ENCODE measurements at regions not wholly inside any gene's neighbourhood (a gene's known extent, or its start where the extent isn't known, plus 50 kb on each side); places are given as distances from the start of the nearest gene placed in this dataset.

DNA sequence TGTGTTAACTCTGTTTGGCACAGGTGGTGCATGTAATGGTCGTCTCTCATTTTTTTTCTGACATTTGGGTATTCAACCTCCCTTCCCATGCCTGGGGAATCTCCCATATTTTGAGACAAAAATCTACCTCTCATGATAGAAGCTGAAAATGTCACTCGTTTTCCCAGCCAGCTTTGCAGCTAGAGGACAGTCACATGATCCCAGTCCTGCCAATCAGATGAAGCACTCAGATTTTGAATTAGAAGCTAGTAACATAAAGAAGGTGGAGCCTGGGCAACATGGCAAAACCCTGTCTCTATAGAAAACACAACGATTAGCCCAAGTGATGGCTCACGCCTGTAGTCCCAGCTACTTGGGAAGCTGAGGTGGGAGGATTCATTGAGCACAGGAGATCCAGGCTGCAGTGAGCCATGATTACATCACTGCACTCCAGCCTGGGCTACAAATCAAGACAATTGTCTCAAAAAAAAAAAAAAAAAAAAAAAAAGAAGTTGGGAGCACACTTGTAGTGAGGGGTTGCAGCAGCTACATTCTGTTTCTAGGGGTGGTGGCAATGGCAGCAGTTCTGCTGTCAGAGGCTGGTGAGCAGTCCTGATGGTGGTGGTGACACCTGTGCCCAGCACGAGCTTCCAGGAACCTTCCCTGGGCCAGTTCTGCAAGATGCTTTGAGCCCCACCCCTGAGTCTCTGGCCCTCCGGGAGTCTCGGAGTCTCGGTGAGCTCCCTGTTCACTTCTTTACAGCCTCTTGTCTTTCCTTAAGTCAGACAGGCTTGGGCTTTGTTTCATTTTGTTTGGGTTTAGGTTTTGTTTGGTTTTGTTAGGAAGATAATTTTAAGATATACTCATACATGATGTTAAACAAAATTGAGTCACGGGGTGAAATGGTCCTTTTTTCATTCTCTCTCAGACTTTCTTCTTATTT, 94.1 kb upstream of the KCNG1 start:
- TF ChIP-seq ZNF565 (CRISPR knock-in tag; conservative IDR thresholded peaks at IDR 0.05; ENCODE audit: low read depth) (no peak), RARB (CRISPR knock-in tag; IDR thresholded peaks at IDR 0.05) (no peak), OSR1 (CRISPR knock-in tag; IDR thresholded peaks at IDR 0.05) (no peak), CSDC2 (CRISPR knock-in tag; IDR thresholded peaks at IDR 0.05) (no peak), ZNF70 (CRISPR knock-in tag; IDR thresholded peaks at IDR 0.05) (no peak), TCF4 (CRISPR knock-in tag; IDR thresholded peaks at IDR 0.05; ENCODE audit: borderline replicate concordance) (no peak), ZNF8 (CRISPR knock-in tag; IDR thresholded peaks at IDR 0.05) (no peak), SNAI2 (CRISPR knock-in tag; IDR thresholded peaks at IDR 0.05) (no peak), ARNTL (CRISPR knock-in tag; IDR thresholded peaks at IDR 0.05; ENCODE audit: borderline replicate concordance, low read depth) (no peak), BACH2 (CRISPR knock-in tag; IDR thresholded peaks at IDR 0.05; ENCODE audit: borderline replicate concordance) (no peak), ZFP30 (CRISPR knock-in tag; IDR thresholded peaks at IDR 0.05) (no peak), ZC3H10 (CRISPR knock-in tag; IDR thresholded peaks at IDR 0.05) (no peak), ESRRG (CRISPR knock-in tag; IDR thresholded peaks at IDR 0.05) (no peak), ZFP3 (CRISPR knock-in tag; IDR thresholded peaks at IDR 0.05) (no peak), TOX (CRISPR knock-in tag; IDR thresholded peaks at IDR 0.05; ENCODE audit: borderline replicate concordance) (no peak)
- TF ChIP-seq, protein P1, sequence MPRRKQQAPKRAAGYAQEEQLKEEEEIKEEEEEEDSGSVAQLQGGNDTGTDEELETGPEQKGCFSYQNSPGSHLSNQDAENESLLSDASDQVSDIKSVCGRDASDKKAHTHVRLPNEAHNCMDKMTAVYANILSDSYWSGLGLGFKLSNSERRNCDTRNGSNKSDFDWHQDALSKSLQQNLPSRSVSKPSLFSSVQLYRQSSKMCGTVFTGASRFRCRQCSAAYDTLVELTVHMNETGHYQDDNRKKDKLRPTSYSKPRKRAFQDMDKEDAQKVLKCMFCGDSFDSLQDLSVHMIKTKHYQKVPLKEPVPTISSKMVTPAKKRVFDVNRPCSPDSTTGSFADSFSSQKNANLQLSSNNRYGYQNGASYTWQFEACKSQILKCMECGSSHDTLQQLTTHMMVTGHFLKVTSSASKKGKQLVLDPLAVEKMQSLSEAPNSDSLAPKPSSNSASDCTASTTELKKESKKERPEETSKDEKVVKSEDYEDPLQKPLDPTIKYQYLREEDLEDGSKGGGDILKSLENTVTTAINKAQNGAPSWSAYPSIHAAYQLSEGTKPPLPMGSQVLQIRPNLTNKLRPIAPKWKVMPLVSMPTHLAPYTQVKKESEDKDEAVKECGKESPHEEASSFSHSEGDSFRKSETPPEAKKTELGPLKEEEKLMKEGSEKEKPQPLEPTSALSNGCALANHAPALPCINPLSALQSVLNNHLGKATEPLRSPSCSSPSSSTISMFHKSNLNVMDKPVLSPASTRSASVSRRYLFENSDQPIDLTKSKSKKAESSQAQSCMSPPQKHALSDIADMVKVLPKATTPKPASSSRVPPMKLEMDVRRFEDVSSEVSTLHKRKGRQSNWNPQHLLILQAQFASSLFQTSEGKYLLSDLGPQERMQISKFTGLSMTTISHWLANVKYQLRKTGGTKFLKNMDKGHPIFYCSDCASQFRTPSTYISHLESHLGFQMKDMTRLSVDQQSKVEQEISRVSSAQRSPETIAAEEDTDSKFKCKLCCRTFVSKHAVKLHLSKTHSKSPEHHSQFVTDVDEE (CRISPR knock-in tag; IDR thresholded peaks at IDR 0.05): no peak
- TF ChIP-seq, protein P2, sequence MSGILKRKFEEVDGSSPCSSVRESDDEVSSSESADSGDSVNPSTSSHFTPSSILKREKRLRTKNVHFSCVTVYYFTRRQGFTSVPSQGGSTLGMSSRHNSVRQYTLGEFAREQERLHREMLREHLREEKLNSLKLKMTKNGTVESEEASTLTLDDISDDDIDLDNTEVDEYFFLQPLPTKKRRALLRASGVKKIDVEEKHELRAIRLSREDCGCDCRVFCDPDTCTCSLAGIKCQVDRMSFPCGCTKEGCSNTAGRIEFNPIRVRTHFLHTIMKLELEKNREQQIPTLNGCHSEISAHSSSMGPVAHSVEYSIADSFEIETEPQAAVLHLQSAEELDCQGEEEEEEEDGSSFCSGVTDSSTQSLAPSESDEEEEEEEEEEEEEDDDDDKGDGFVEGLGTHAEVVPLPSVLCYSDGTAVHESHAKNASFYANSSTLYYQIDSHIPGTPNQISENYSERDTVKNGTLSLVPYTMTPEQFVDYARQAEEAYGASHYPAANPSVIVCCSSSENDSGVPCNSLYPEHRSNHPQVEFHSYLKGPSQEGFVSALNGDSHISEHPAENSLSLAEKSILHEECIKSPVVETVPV (CRISPR knock-in tag; IDR thresholded peaks at IDR 0.05): no peak
- TF ChIP-seq, protein P3, sequence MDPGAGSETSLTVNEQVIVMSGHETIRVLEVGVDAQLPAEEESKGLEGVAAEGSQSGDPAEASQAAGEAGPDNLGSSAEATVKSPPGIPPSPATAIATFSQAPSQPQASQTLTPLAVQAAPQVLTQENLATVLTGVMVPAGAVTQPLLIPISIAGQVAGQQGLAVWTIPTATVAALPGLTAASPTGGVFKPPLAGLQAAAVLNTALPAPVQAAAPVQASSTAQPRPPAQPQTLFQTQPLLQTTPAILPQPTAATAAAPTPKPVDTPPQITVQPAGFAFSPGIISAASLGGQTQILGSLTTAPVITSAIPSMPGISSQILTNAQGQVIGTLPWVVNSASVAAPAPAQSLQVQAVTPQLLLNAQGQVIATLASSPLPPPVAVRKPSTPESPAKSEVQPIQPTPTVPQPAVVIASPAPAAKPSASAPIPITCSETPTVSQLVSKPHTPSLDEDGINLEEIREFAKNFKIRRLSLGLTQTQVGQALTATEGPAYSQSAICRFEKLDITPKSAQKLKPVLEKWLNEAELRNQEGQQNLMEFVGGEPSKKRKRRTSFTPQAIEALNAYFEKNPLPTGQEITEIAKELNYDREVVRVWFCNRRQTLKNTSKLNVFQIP (CRISPR knock-in tag; IDR thresholded peaks at IDR 0.05; ENCODE audit: borderline replicate concordance, low read depth): no peak
- TF ChIP-seq, protein P4, sequence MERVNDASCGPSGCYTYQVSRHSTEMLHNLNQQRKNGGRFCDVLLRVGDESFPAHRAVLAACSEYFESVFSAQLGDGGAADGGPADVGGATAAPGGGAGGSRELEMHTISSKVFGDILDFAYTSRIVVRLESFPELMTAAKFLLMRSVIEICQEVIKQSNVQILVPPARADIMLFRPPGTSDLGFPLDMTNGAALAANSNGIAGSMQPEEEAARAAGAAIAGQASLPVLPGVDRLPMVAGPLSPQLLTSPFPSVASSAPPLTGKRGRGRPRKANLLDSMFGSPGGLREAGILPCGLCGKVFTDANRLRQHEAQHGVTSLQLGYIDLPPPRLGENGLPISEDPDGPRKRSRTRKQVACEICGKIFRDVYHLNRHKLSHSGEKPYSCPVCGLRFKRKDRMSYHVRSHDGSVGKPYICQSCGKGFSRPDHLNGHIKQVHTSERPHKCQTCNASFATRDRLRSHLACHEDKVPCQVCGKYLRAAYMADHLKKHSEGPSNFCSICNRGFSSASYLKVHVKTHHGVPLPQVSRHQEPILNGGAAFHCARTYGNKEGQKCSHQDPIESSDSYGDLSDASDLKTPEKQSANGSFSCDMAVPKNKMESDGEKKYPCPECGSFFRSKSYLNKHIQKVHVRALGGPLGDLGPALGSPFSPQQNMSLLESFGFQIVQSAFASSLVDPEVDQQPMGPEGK (CRISPR knock-in tag; IDR thresholded peaks at IDR 0.05; ENCODE audit: borderline replicate concordance): no peak
- ATAC-seq: no peak

DNA sequence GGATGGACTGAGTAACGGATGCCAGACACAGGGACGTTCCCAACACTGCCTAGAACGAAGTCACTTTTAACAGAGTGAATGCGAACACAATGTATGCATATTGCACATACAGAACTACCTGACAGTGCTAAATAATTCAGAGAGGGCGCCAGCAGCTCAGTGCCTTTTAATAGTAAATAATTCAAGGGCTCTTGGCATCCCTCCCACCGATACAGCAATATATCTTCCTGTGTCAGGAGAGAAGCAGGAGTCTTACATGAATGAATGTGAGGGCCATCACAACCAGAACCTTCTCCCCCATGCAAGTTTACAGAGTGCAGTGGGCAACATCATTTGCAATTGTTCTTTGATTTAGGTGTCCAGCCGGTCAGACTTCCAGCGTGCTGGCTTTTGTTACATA, 88.4 kb upstream of the KCNG1 start:
- TF ChIP-seq, protein P2 (CRISPR knock-in tag; IDR thresholded peaks at IDR 0.05): no peak
- TF ChIP-seq ZNF70 (CRISPR knock-in tag; IDR thresholded peaks at IDR 0.05): no peak
- no peak for TF ChIP-seq ARNTL (CRISPR knock-in tag; IDR thresholded peaks at IDR 0.05; ENCODE audit: borderline replicate concordance, low read depth)
- TF ChIP-seq, protein P5, sequence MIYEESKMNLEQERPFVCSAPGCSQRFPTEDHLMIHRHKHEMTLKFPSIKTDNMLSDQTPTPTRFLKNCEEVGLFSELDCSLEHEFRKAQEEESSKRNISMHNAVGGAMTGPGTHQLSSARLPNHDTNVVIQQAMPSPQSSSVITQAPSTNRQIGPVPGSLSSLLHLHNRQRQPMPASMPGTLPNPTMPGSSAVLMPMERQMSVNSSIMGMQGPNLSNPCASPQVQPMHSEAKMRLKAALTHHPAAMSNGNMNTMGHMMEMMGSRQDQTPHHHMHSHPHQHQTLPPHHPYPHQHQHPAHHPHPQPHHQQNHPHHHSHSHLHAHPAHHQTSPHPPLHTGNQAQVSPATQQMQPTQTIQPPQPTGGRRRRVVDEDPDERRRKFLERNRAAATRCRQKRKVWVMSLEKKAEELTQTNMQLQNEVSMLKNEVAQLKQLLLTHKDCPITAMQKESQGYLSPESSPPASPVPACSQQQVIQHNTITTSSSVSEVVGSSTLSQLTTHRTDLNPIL (CRISPR knock-in tag; IDR thresholded peaks at IDR 0.05; ENCODE audit: low read depth): no peak
- TF ChIP-seq, protein P1 (CRISPR knock-in tag; IDR thresholded peaks at IDR 0.05): no peak
- no peak for TF ChIP-seq SNAI2 (CRISPR knock-in tag; IDR thresholded peaks at IDR 0.05)
- TF ChIP-seq TCF4 (CRISPR knock-in tag; IDR thresholded peaks at IDR 0.05; ENCODE audit: borderline replicate concordance): no peak
- ATAC-seq: no peak

Measured in SK-N-SH treated with all-trans-retinoic acid at 6 μM for 48 hours (cell line).